H9 (cell line): ENCODE measurements at regions not wholly inside any gene's neighbourhood (a gene's known extent, or its start where the extent isn't known, plus 50 kb on each side); places are given as distances from the start of the nearest gene placed in this dataset.

Source experiments
- DNase-seq: peaks from one replicate; pipeline ENCODE4 v3.0.0-alpha.2; 2017
- H2AFZ ChIP-seq: one replicate; pipeline ENCODE4 v1.6.1; 2013; ENCODE audit warnings: mild to moderate bottlenecking, low read length, control low read depth, moderate library complexity
- H2AK5ac ChIP-seq: 2 replicates; pipeline ENCODE4 v1.6.1; 2013; ENCODE audit warnings: low read length, control low read depth, mixed read lengths; ENCODE audit not compliant: insufficient read length
- H2BK120ac ChIP-seq: one replicate; pipeline ENCODE4 v1.6.1; 2013; ENCODE audit warnings: low read depth, mild to moderate bottlenecking, low read length, control low read depth, inconsistent platforms; ENCODE audit not compliant: poor library complexity, severe bottlenecking
- H2BK12ac ChIP-seq: 2 replicates; pipeline ENCODE4 v1.6.1; 2013; ENCODE audit warnings: low read length, control low read depth, mixed read lengths, low read depth; ENCODE audit not compliant: insufficient read length
- H2BK15ac ChIP-seq: 2 replicates; pipeline ENCODE4 v1.6.1; 2013; ENCODE audit warnings: low read depth, low read length, control low read depth
- H2BK20ac ChIP-seq: one replicate; pipeline ENCODE4 v1.6.1; 2013; ENCODE audit warnings: low read depth, mild to moderate bottlenecking, low read length, control low read depth, inconsistent platforms; ENCODE audit not compliant: poor library complexity, severe bottlenecking
- H2BK5ac ChIP-seq: 2 replicates; pipeline ENCODE4 v1.6.1; 2013; ENCODE audit warnings: low read length, control low read depth, mixed read lengths; ENCODE audit not compliant: insufficient read length
- H3K14ac ChIP-seq: 2 replicates; pipeline ENCODE4 v1.6.1; 2013; ENCODE audit warnings: low read length, control low read depth; ENCODE audit not compliant: insufficient read depth
- H3K18ac ChIP-seq: 2 replicates; pipeline ENCODE4 v1.6.1; 2013; ENCODE audit warnings: low read depth, mild to moderate bottlenecking, mixed read lengths, low read length, control low read depth; ENCODE audit not compliant: insufficient read length
- H3K23ac ChIP-seq: 2 replicates; pipeline ENCODE4 v1.6.1; 2013; ENCODE audit warnings: low read length, control low read depth, mixed read lengths, low read depth; ENCODE audit not compliant: insufficient read length
- H3K23me2 ChIP-seq: 2 replicates; pipeline ENCODE4 v1.6.1; 2013; ENCODE audit warnings: low read depth, mild to moderate bottlenecking, mixed read lengths, low read length, control low read depth; ENCODE audit not compliant: insufficient read length, poor library complexity, severe bottlenecking
- H3K27ac ChIP-seq: 2 replicates; pipeline ENCODE4 v1.5.1; 2013; ENCODE audit warnings: low read length, control low read depth, mixed read lengths, low read depth; ENCODE audit not compliant: insufficient read length
- H3K27me3 ChIP-seq: 2 replicates; pipeline ENCODE4 v1.6.1; 2013; ENCODE audit warnings: low read length, control low read depth, inconsistent platforms; ENCODE audit not compliant: insufficient read depth
- H3K4ac ChIP-seq: 2 replicates; pipeline ENCODE4 v1.6.1; 2013; ENCODE audit warnings: low read depth, mild to moderate bottlenecking, control low read depth, inconsistent platforms, low read length, moderate library complexity
- H3K4me1 ChIP-seq: 2 replicates; pipeline ENCODE4 v1.6.1; 2013; ENCODE audit warnings: low read length, control low read depth, inconsistent platforms; ENCODE audit not compliant: insufficient read depth
- H3K4me2 ChIP-seq: 2 replicates; pipeline ENCODE4 v1.6.1; 2013; ENCODE audit warnings: low read length, control low read depth, mixed read lengths; ENCODE audit not compliant: insufficient read length, insufficient read depth
- H3K56ac ChIP-seq: 2 replicates; pipeline ENCODE4 v1.6.1; 2013; ENCODE audit warnings: low read depth, mild to moderate bottlenecking, mixed read lengths, low read length, control low read depth; ENCODE audit not compliant: insufficient read length
- H3K79me1 ChIP-seq: 2 replicates; pipeline ENCODE4 v1.6.1; 2013; ENCODE audit warnings: low read depth, mild to moderate bottlenecking, moderate library complexity, low read length, control low read depth, inconsistent platforms; ENCODE audit not compliant: insufficient read depth, poor library complexity, severe bottlenecking
- H3K79me2 ChIP-seq: 2 replicates; pipeline ENCODE4 v1.6.1; 2013; ENCODE audit warnings: low read length, control low read depth, inconsistent platforms; ENCODE audit not compliant: insufficient read depth
- H3K9ac ChIP-seq: 2 replicates; pipeline ENCODE4 v1.6.1; 2013; ENCODE audit warnings: low read length, control low read depth, mixed read lengths; ENCODE audit not compliant: insufficient read length; ENCODE audit errors: extremely low read depth
- H3K9me3 ChIP-seq: one replicate; pipeline ENCODE4 v1.6.1; 2013; ENCODE audit warnings: low read depth, low read length, inconsistent platforms; ENCODE audit not compliant: control insufficient read depth
- H3T11ph ChIP-seq: one replicate; pipeline ENCODE4 v1.6.1; 2013; ENCODE audit warnings: mild to moderate bottlenecking, low read length, control low read depth, inconsistent platforms
- H4K20me1 ChIP-seq: one replicate; pipeline ENCODE4 v1.6.1; 2013; ENCODE audit not compliant: control insufficient read depth, insufficient read length, insufficient read depth
- H4K5ac ChIP-seq: 2 replicates; pipeline ENCODE4 v1.6.1; 2013; ENCODE audit warnings: low read depth, mild to moderate bottlenecking, mixed read lengths, low read length, control low read depth; ENCODE audit not compliant: insufficient read length
- H4K8ac ChIP-seq: replicated peaks from 2 replicates; pipeline ENCODE4 v1.6.1; 2013; ENCODE audit warnings: low read length, control low read depth, mixed read lengths, low read depth; ENCODE audit not compliant: insufficient read length
- H4K91ac ChIP-seq: 2 replicates; pipeline ENCODE4 v1.6.1; 2013; ENCODE audit warnings: low read depth, mild to moderate bottlenecking, moderate library complexity, mixed read lengths, low read length, control low read depth; ENCODE audit not compliant: insufficient read length
- H3K27ac Mint-ChIP-seq, 3 experiments: 2 replicates in 2 of 3; 3 replicates in 1 of 3; pipeline ENCODE4 v1.8.0; 2020 to 2021; ENCODE audit warnings: mixed read lengths in 3 of 3, mild to moderate bottlenecking in 1 of 3, moderate library complexity in 1 of 3
- H3K27me3 Mint-ChIP-seq: 2 replicates; pipeline ENCODE4 v1.8.0; 2021; ENCODE audit warnings: low read depth, mild to moderate bottlenecking, moderate library complexity, mixed read lengths
- H3K36me3 Mint-ChIP-seq, 3 experiments: 2 replicates in 2 of 3; 3 replicates in 1 of 3; pipeline ENCODE4 v1.8.0; 2020 to 2021; ENCODE audit warnings: low read depth in 3 of 3, mixed read lengths in 3 of 3; ENCODE audit not compliant: insufficient read depth in 1 of 3
- H3K4me1 Mint-ChIP-seq, 2 experiments: 2 replicates each; pipeline ENCODE4 v1.8.0; 2020; ENCODE audit warnings: mixed read lengths in 2 of 2
- H3K4me3 Mint-ChIP-seq, 2 experiments: 2 replicates in 1 of 2; 3 replicates in 1 of 2; pipeline ENCODE4 v1.8.0; 2020 to 2021; ENCODE audit warnings: mild to moderate bottlenecking in 2 of 2, mixed read lengths in 2 of 2, moderate library complexity in 1 of 2
- H3K9me3 Mint-ChIP-seq, 2 experiments: 2 replicates in 1 of 2; 3 replicates in 1 of 2; pipeline ENCODE4 v1.8.0; 2020; ENCODE audit warnings: mild to moderate bottlenecking in 2 of 2, mixed read lengths in 2 of 2, moderate library complexity in 1 of 2
- CTCF ChIP-seq: fragments of 200-600 bp; sonication (generic); conservative IDR thresholded peaks from 3 replicates; pipeline ENCODE4 v1.8.0; 2021; ENCODE audit warnings: antibody characterized with exemption, mild to moderate bottlenecking
- WGBS: extraction: QIAGEN DNeasy Blood & Tissue Kit; methylation state at CpG from one replicate; pipeline ENCODE4 v1.1.7; 2013; ENCODE audit warnings: missing lambda C conversion rate, low lambda C conversion rate, mixed read lengths; ENCODE audit not compliant: insufficient read length; ENCODE audit errors: extremely low coverage; 5-methylcytosine and 5-hydroxymethylcytosine counted together

GRCh38 chr4:96756584-96756983 is 916.7 kb downstream of the PDHA2 start:
- H2AFZ ChIP-seq, result no peak overlapping the region
- H3K27ac Mint-ChIP-seq, result no peak overlapping the region
- no peaks in the 10 kb centered on the region for H4K20me1 ChIP-seq

More at GRCh38 chr4:96756584-96756983, 916.7 kb downstream of the PDHA2 start:
- Mint-ChIP-seq H3K27me3 (no peaks in the 10 kb centered on the region), H3K4me1 (no peaks in the 10 kb centered on the region), H3K9me3 (no peaks in the 10 kb centered on the region; a peak in 1 of 5 replicates), H3K4me3 (no peak overlapping the region), H3K36me3 (no peaks in the 10 kb centered on the region; a peak in 1 of 7 replicates)
- no CpG with 5 or more reads among the region's 1 CpG for WGBS
- H3K9me3 ChIP-seq, result no peaks in the 10 kb centered on the region
- H4K91ac ChIP-seq, result no peak overlapping the region
- no peaks in the 10 kb centered on the region for H3K27me3 ChIP-seq
- no peak overlapping the region for H3K18ac ChIP-seq
- H2BK120ac ChIP-seq, result no peak overlapping the region
- no peak overlapping the region for H3K4me2 ChIP-seq
- H2BK20ac ChIP-seq, result no peak overlapping the region
- H2BK15ac ChIP-seq, result no peak overlapping the region
- no peak for DNase-seq
- no peak overlapping the region for H3K27ac ChIP-seq
- H3K14ac ChIP-seq, result no peak overlapping the region
- no peak overlapping the region for H3K4ac ChIP-seq
- TF ChIP-seq CTCF, result no peak
- H2BK12ac ChIP-seq, result no peak overlapping the region
- no peaks in the 10 kb centered on the region for H3K23me2 ChIP-seq
- no peak overlapping the region for H2AK5ac ChIP-seq
- H4K5ac ChIP-seq, result no peak overlapping the region
- H2BK5ac ChIP-seq, result no peak overlapping the region
- no peaks in the 10 kb centered on the region for H3K79me1 ChIP-seq
- H3K9ac ChIP-seq, result no peak overlapping the region
- no peak overlapping the region for H3K56ac ChIP-seq
- H4K8ac ChIP-seq, result no peak overlapping the region
- H3K4me1 ChIP-seq, result no peaks in the 10 kb centered on the region
- no peaks in the 10 kb centered on the region for H3K79me2 ChIP-seq
- H3K23ac ChIP-seq, result no peak overlapping the region
- H3T11ph ChIP-seq, result no peak overlapping the region
